ENCODE measurements at regions not wholly inside any gene's neighbourhood (a gene's known extent, or its start where the extent isn't known, plus 50 kb on each side); places are given as distances from the start of the nearest gene placed in this dataset.

GRCh38 chr18:41343808-41344207 lies 611.2 kb upstream of the PIK3C3 start:
- Mint-ChIP-seq H3K9me3 (no peaks in the 10 kb centered on the region), H3K27me3 (no peaks in the 10 kb centered on the region), H3K27ac (no peak overlapping the region), H3K36me3 (ENCODE audit: low read depth) (no peaks in the 10 kb centered on the region), H3K4me3 (no peak overlapping the region), H3K4me1 (ENCODE audit: low read depth) (no peaks in the 10 kb centered on the region)
- intact Hi-C loops (cut with micrococcal nuclease): no loop called here

- Mint-ChIP-seq H3K9me3 (no peaks in the 10 kb centered on the region), H3K36me3 (ENCODE audit: low read depth) (no peaks in the 10 kb centered on the region), H3K27me3 (no peaks in the 10 kb centered on the region), H3K4me1 (ENCODE audit: low read depth) (no peaks in the 10 kb centered on the region), H3K4me3 (no peak overlapping the region), H3K27ac (no peak overlapping the region)
- intact Hi-C loops (cut with micrococcal nuclease): no loop called here
Observed at GRCh38 chr18:41338341-41338740, 616.7 kb upstream of the PIK3C3 start.

GRCh38 chr18:41331661-41332060 lies 623.4 kb upstream of the PIK3C3 start:
- H3K4me3 Mint-ChIP-seq: no peak overlapping the region
- no peaks in the 10 kb centered on the region for H3K4me1 Mint-ChIP-seq (ENCODE audit: low read depth)
- intact Hi-C loops (cut with micrococcal nuclease): no loop called here
- H3K9me3 Mint-ChIP-seq: no peaks in the 10 kb centered on the region
- H3K27ac Mint-ChIP-seq: no peak overlapping the region
- no peaks in the 10 kb centered on the region for H3K36me3 Mint-ChIP-seq (ENCODE audit: low read depth)
- no peaks in the 10 kb centered on the region for H3K27me3 Mint-ChIP-seq

GRCh38 chr18:41326311-41326710 lies 628.7 kb upstream of the PIK3C3 start:
- H3K9me3 Mint-ChIP-seq: no peaks in the 10 kb centered on the region
- H3K4me1 Mint-ChIP-seq (ENCODE audit: low read depth): no peaks in the 10 kb centered on the region
- H3K36me3 Mint-ChIP-seq (ENCODE audit: low read depth): no peaks in the 10 kb centered on the region
- no peak overlapping the region for H3K4me3 Mint-ChIP-seq
- intact Hi-C loops (cut with micrococcal nuclease): no loop called here
- H3K27ac Mint-ChIP-seq: no peak overlapping the region
- no peaks in the 10 kb centered on the region for H3K27me3 Mint-ChIP-seq

DNA sequence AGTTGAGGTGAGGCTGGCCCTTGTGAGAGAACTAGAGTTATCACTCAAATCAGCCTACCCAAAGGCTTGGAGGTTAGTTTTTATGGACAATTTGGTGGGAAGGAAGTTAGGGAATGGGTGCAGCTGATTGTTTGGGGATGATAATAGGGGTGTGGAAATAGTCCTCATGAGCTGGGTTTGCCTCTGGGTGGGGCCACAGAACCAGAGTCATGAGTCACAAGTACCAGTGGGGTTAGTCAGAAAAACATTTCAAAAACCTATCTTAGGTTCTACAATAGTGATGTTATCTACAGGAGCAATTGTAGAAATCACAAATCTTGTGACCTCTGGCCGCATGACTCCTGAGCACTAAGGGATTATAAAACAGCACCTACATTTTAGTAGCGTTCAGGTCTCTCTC lies 630.1 kb upstream of the PIK3C3 start:
- Mint-ChIP-seq H3K9me3 (no peaks in the 10 kb centered on the region), H3K36me3 (ENCODE audit: low read depth) (no peaks in the 10 kb centered on the region), H3K27ac (no peak overlapping the region), H3K4me1 (ENCODE audit: low read depth) (no peaks in the 10 kb centered on the region), H3K4me3 (no peak overlapping the region), H3K27me3 (no peaks in the 10 kb centered on the region)
- intact Hi-C loops (cut with micrococcal nuclease): no loop called here

- H3K27me3 Mint-ChIP-seq: no peaks in the 10 kb centered on the region
- intact Hi-C loops (cut with micrococcal nuclease): no loop called here
- no peak overlapping the region for H3K27ac Mint-ChIP-seq
- H3K4me1 Mint-ChIP-seq (ENCODE audit: low read depth): no peaks in the 10 kb centered on the region
- no peak overlapping the region for H3K4me3 Mint-ChIP-seq
- H3K36me3 Mint-ChIP-seq (ENCODE audit: low read depth): no peaks in the 10 kb centered on the region
- no peaks in the 10 kb centered on the region for H3K9me3 Mint-ChIP-seq
Observed at GRCh38 chr18:41324020-41324791, 630.8 kb upstream of the PIK3C3 start.

DNA sequence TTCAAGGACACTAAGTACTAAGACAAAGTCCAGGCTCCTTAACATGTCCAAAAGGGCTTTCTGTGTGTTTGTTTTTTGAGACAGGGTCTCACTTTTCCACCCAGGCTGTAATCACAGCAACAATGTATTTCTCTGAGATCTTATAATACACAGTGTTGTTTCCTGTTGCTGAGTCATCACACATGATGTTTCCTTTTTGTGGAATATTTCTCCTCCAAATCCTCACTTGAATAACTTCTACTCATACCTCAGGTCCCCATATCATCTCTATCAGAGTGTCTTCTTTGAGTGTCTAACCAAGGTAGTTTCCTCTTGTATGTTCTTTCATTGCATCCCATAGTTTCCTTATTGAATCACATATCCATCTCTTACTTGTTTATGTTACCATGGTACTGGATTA lies 632.0 kb upstream of the PIK3C3 start:
- H3K4me3 Mint-ChIP-seq: no peak overlapping the region
- no peaks in the 10 kb centered on the region for H3K9me3 Mint-ChIP-seq
- H3K27me3 Mint-ChIP-seq: no peaks in the 10 kb centered on the region
- H3K4me1 Mint-ChIP-seq (ENCODE audit: low read depth): no peaks in the 10 kb centered on the region
- H3K36me3 Mint-ChIP-seq (ENCODE audit: low read depth): no peaks in the 10 kb centered on the region
- intact Hi-C loops (cut with micrococcal nuclease): no loop called here
- no peak overlapping the region for H3K27ac Mint-ChIP-seq

DNA sequence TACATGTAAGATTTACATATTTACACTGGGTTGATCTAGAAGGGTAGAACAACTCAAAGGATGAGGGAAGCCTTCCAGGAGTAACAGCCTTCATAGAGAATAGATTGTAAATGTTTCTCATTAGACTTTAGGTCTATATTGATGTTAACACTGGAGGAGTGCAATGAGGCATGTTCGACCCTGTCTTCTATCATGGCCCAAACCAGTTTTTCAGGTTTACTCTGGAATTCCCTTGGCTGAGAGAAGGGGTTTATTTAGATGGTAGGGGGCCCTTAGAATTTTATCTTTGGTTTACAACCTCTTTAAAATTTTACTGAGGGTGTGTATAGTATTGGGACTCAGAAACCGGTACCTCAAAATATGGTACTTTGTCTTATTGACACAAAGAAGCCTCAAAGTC lies 634.9 kb upstream of the PIK3C3 start:
- H3K4me1 Mint-ChIP-seq (ENCODE audit: low read depth): no peaks in the 10 kb centered on the region
- H3K27ac Mint-ChIP-seq: no peak overlapping the region
- no peak overlapping the region for H3K4me3 Mint-ChIP-seq
- intact Hi-C loops (cut with micrococcal nuclease): no loop called here
- no peaks in the 10 kb centered on the region for H3K36me3 Mint-ChIP-seq (ENCODE audit: low read depth)
- H3K27me3 Mint-ChIP-seq: no peaks in the 10 kb centered on the region
- peaks cover 20% of the 10 kb centered on the region for H3K9me3 Mint-ChIP-seq

DNA sequence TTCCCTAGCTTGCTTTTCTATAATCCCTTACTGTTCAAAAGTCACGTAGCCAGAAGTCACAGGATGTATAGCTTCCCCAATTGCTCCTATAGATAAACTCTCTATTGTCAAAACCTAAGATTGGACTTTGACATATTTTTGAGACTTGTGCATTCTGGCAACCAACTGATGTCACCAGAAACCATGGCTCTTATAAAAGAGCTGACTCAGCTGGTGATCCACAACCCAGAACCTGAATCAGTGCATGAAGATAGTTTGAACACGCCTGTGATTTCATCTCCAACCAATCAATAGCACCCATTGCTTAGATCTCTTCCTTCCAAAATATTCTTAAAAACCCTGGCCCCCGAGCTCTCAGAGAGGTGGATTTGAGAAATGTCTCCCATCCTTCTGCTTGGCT lies 639.9 kb upstream of the PIK3C3 start:
- intact Hi-C loops (cut with micrococcal nuclease): no loop called here
- Mint-ChIP-seq H3K27me3 (no peaks in the 10 kb centered on the region), H3K9me3 (peaks cover 22% of the 10 kb centered on the region), H3K27ac (no peak overlapping the region), H3K4me3 (no peak overlapping the region), H3K4me1 (ENCODE audit: low read depth) (no peaks in the 10 kb centered on the region), H3K36me3 (ENCODE audit: low read depth) (no peaks in the 10 kb centered on the region)

DNA sequence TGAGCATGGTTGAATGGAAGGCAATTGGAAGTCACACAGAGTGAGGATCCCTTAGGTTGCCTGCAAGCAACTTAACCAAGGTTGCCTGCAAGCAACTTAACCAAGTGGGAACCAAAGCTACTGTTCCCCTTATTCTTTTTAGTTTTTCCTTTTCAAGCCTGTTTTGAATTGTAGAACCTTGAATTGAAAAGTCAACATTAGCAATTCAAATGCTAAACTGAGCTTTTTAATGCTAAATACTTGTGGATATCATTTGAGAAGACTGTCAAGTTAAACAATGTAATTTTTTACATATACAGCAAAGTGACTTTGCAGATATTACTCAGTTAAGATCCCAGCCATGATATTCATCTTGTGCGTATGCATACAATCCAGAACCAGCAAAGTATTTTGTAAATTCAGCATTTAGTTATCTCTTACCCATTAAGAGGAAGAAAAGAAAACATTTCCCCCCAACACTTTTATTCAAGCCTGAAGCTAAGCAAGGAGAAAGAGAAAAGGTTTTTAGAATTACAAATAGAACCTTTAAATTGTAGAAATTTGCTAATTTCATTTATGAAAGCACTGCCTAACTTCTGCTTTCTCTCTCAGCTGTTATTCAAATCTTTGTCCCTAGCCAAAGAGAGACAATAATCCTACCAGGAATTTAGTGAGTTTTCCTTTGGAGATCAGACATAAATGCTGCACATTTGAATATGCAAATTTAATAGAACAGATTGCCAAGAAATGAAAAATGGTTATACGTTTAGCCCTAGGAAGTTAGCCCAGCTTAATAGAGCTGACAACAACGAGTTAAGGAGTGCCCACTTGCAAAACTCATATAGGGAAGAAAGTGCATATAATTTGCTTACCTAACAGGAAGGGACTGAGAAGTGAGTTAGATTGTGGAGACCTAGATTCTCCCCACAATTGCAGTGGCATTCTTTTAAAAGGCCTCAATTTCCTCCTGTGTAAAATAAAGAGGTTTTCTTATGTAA lies 643.2 kb upstream of the PIK3C3 start:
- H3K27me3 Mint-ChIP-seq: no peaks in the 10 kb centered on the region
- peaks cover 28% of the 10 kb centered on the region for H3K9me3 Mint-ChIP-seq
- no peaks in the 10 kb centered on the region for H3K4me1 Mint-ChIP-seq (ENCODE audit: low read depth)
- no peak overlapping the region for H3K27ac Mint-ChIP-seq
- H3K36me3 Mint-ChIP-seq (ENCODE audit: low read depth): no peaks in the 10 kb centered on the region
- H3K4me3 Mint-ChIP-seq: no peak overlapping the region
- intact Hi-C loops (cut with micrococcal nuclease): no loop called here

DNA sequence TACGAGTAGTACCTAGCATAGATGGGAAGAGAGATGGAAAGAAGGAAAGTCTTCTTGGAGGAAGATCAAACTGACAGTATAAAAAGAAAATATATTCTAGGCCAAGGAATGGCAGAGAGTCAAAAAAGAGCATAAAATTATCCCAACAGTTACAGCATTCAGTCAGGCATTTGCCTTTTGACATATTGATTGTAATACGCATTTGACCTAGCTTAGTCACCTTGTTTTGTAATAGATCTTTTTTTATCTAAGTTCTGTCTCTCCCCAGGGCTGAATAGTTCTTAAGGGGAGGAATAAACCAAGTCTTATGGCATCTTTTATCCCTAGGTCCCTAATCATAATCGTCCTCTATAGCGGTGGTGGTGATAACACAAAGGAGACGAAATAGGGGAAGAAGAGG lies 657.3 kb upstream of the PIK3C3 start:
- Mint-ChIP-seq H3K36me3 (ENCODE audit: low read depth) (no peaks in the 10 kb centered on the region), H3K4me1 (ENCODE audit: low read depth) (no peaks in the 10 kb centered on the region), H3K4me3 (no peak overlapping the region), H3K9me3 (peaks cover 9% of the 10 kb centered on the region), H3K27me3 (no peaks in the 10 kb centered on the region), H3K27ac (no peak overlapping the region)
- intact Hi-C loops (cut with micrococcal nuclease): no loop called here

DNA sequence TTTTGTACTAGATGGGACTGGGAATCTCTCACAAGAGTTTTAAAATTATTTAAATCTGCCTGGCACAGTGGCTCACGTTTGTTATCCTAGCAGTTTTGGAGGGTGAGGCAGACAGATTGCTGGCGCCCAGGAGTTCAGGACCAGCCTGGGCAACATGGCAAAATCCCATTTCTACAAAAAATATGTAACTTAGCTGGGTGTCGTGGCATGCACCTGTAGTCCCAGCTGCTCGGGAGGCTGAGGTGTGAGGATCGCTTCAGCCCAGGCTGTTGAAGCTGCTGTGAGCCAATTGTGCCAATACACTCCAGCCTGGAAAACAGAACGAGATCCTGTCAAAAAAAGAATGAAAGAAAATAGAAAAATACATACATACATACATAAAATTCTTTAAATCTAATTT lies 685.7 kb upstream of the PIK3C3 start:
- Mint-ChIP-seq H3K36me3 (ENCODE audit: low read depth) (no peaks in the 10 kb centered on the region), H3K27ac (no peak overlapping the region), H3K4me3 (no peak overlapping the region), H3K4me1 (ENCODE audit: low read depth) (no peaks in the 10 kb centered on the region), H3K9me3 (peaks cover 9% of the 10 kb centered on the region), H3K27me3 (no peaks in the 10 kb centered on the region)
- intact Hi-C loops (cut with micrococcal nuclease): no loop called here

GRCh38 chr18:41268271-41268670 lies 686.8 kb upstream of the PIK3C3 start:
- Mint-ChIP-seq H3K4me3 (no peak overlapping the region), H3K4me1 (ENCODE audit: low read depth) (no peaks in the 10 kb centered on the region), H3K27ac (no peak overlapping the region), H3K36me3 (ENCODE audit: low read depth) (no peaks in the 10 kb centered on the region), H3K9me3 (no peaks in the 10 kb centered on the region), H3K27me3 (no peaks in the 10 kb centered on the region)
- intact Hi-C loops (cut with micrococcal nuclease): no loop called here

DNA sequence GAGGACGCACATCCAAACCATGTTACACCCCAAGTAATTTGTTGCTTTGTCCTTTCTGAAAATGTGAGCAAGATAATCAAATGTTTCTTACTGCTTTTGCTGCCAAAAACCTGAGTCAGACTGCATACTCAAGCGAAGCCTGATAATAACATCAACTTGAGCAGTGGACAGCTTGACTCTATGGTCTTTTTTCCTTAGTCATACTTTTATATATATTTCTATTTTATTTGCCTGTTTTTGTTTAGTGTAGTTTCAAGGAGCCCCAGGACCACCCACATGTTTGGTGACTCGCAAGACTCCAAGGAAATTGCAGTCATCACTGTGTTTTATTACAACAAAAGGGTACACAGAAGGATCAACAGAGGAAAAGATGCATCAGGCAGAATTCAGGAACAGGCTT lies 688.4 kb upstream of the PIK3C3 start:
- Mint-ChIP-seq H3K27me3 (no peaks in the 10 kb centered on the region), H3K27ac (no peak overlapping the region), H3K4me1 (ENCODE audit: low read depth) (no peaks in the 10 kb centered on the region), H3K9me3 (peaks cover 13% of the 10 kb centered on the region), H3K36me3 (ENCODE audit: low read depth) (no peaks in the 10 kb centered on the region), H3K4me3 (no peak overlapping the region)
- intact Hi-C loops (cut with micrococcal nuclease): no loop called here

All from dendritic cell treated with granulocyte-macrophage colony-stimulating factor and Interleukin-4, amounts not matched to agents 40 ng/mL and 50 ng/mL, for 4 days (primary cell).